ENCODE measurements at regions not wholly inside any gene's neighbourhood (a gene's known extent, or its start where the extent isn't known, plus 50 kb on each side); places are given as distances from the start of the nearest gene placed in this dataset.

GRCh38 chr1:213492161-213493041 is 441.4 kb downstream of the RPS6KC1 start:
- H3K4me1 ChIP-seq: no peaks in the 10 kb centered on the region
- no peaks in the 10 kb centered on the region for H3K36me3 ChIP-seq
- TF ChIP-seq CTCF (IDR thresholded peaks at IDR 0.05) (no peak), POLR2AphosphoS5 (IDR thresholded peaks at IDR 0.05) (no peak), POLR2A (IDR thresholded peaks at IDR 0.05) (no peak), EP300 (IDR thresholded peaks at IDR 0.05) (no peak)
- H3K4me3 ChIP-seq: no peak overlapping the region
- no peak for DNase-seq (ENCODE audit: low spot score in 2 of 2)
- H3K27me3 ChIP-seq: no peaks in the 10 kb centered on the region
- H3K9me3 ChIP-seq: no peaks in the 10 kb centered on the region
- H3K27ac ChIP-seq: no peak overlapping the region
- 82% methylated on average over 20 of the region's 21 CpGs for WGBS

- no peak overlapping the region for H3K27ac ChIP-seq
- TF ChIP-seq POLR2A (IDR thresholded peaks at IDR 0.05): no peak
- no peak for TF ChIP-seq EP300 (IDR thresholded peaks at IDR 0.05)
- no peak for TF ChIP-seq CTCF (IDR thresholded peaks at IDR 0.05)
- TF ChIP-seq POLR2AphosphoS5 (IDR thresholded peaks at IDR 0.05): no peak
- no peaks in the 10 kb centered on the region for H3K9me3 ChIP-seq
- WGBS: 87% methylated on average over 4 of the region's 4 CpGs
- no peaks in the 10 kb centered on the region for H3K4me1 ChIP-seq
- H3K4me3 ChIP-seq: no peak overlapping the region
- no peak for DNase-seq (ENCODE audit: low spot score in 2 of 2)
- H3K27me3 ChIP-seq: no peaks in the 10 kb centered on the region
- no peaks in the 10 kb centered on the region for H3K36me3 ChIP-seq
These were observed 448.4 kb downstream of the RPS6KC1 start for GRCh38 chr1:213499444-213499843.

GRCh38 chr1:213507472-213508223 is 456.6 kb downstream of the RPS6KC1 start:
- Histone ChIP-seq H3K9me3 (no peaks in the 10 kb centered on the region), H3K36me3 (no peaks in the 10 kb centered on the region), H3K4me3 (no peak overlapping the region), H3K4me1 (no peaks in the 10 kb centered on the region), H3K27me3 (peaks cover 3% of the 10 kb centered on the region), H3K27ac (no peak overlapping the region)
- WGBS: 69% methylated on average over 7 of the region's 7 CpGs
- no peak for DNase-seq (ENCODE audit: low spot score in 2 of 2)
- no peak for TF ChIP-seq POLR2AphosphoS5 (IDR thresholded peaks at IDR 0.05)
- no peak for TF ChIP-seq CTCF (IDR thresholded peaks at IDR 0.05)
- no peak for TF ChIP-seq EP300 (IDR thresholded peaks at IDR 0.05)
- TF ChIP-seq POLR2A (IDR thresholded peaks at IDR 0.05): no peak

- H3K27me3 ChIP-seq: peaks cover 3% of the 10 kb centered on the region
- no peak overlapping the region for H3K27ac ChIP-seq
- TF ChIP-seq POLR2AphosphoS5 (IDR thresholded peaks at IDR 0.05) (no peak), CTCF (IDR thresholded peaks at IDR 0.05) (no peak), POLR2A (IDR thresholded peaks at IDR 0.05) (no peak), EP300 (IDR thresholded peaks at IDR 0.05) (no peak)
- H3K4me3 ChIP-seq: no peak overlapping the region
- no peaks in the 10 kb centered on the region for H3K4me1 ChIP-seq
- DNase-seq (ENCODE audit: low spot score in 2 of 2): no peak
- WGBS: 64% methylated on average over 4 of the region's 4 CpGs
- H3K36me3 ChIP-seq: no peaks in the 10 kb centered on the region
- H3K9me3 ChIP-seq: no peaks in the 10 kb centered on the region
These were observed 460.1 kb downstream of the RPS6KC1 start for GRCh38 chr1:213511173-213511572.

- TF ChIP-seq CTCF (IDR thresholded peaks at IDR 0.05) (no peak), POLR2A (IDR thresholded peaks at IDR 0.05) (no peak), EP300 (IDR thresholded peaks at IDR 0.05) (no peak), POLR2AphosphoS5 (IDR thresholded peaks at IDR 0.05) (no peak)
- no peaks in the 10 kb centered on the region for H3K9me3 ChIP-seq
- WGBS: 59% methylated on average over 5 of the region's 5 CpGs
- no peak overlapping the region for H3K4me3 ChIP-seq
- no peak for DNase-seq (ENCODE audit: low spot score in 2 of 2)
- no peak overlapping the region for H3K27ac ChIP-seq
- no peaks in the 10 kb centered on the region for H3K36me3 ChIP-seq
- H3K4me1 ChIP-seq: no peaks in the 10 kb centered on the region
- peaks cover 3% of the 10 kb centered on the region for H3K27me3 ChIP-seq
These were observed 461.3 kb downstream of the RPS6KC1 start for GRCh38 chr1:213512316-213512715.
